OCI-LY7 (cell line): ENCODE measurements at regions not wholly inside any gene's neighbourhood (a gene's known extent, or its start where the extent isn't known, plus 50 kb on each side); places are given as distances from the start of the nearest gene placed in this dataset.

Experiments used
- BruUV-seq: library from RNA; stranded (reverse); fragments of 400-500 nt; replicated peaks from 2 replicates; lab custom pipeline; 2021; lab: Mats Ljungman, UMichigan
- CTCF ChIA-PET: fragments of 300-600 bp; sonication (Branson Sonifier 250); formaldehyde crosslinking; loops from one replicate; lab custom pipeline; 2022; ENCODE audit warnings: antibody characterized with exemption; ENCODE audit not compliant: unreplicated experiment; lab: Charles Lee
- POLR2A ChIA-PET: fragments of 300-600 bp; sonication (Branson Sonifier 250); formaldehyde crosslinking; loops from one replicate; lab custom pipeline; 2022; ENCODE audit warnings: antibody characterized with exemption; lab: Charles Lee
- DNase-seq: peaks from one replicate; pipeline ENCODE4 v3.0.0-alpha.2; 2015; ENCODE audit warnings: low spot score
- H2AFZ ChIP-seq: fragments of 200-600 bp; sonication (generic), shearing (Covaris generic); 2 replicates; pipeline ENCODE4 v1.6.1; 2014; ENCODE audit warnings: mild to moderate bottlenecking, antibody characterized with exemption, low read length, moderate library complexity
- H3K27ac ChIP-seq: fragments of 200-600 bp; sonication (generic); 2 replicates; pipeline ENCODE4 v1.5.1; 2014; ENCODE audit warnings: mixed run types, low read depth, mild to moderate bottlenecking, moderate library complexity, low read length, inconsistent platforms; ENCODE audit not compliant: poor library complexity, severe bottlenecking
- H3K36me3 ChIP-seq: fragments of 200-600 bp; sonication (generic); 2 replicates; pipeline ENCODE4 v1.6.1; 2014; ENCODE audit warnings: mild to moderate bottlenecking, antibody characterized with exemption, low read length, moderate library complexity, mixed read lengths; ENCODE audit not compliant: insufficient read depth
- H3K4me1 ChIP-seq: fragments of 200-600 bp; sonication (generic); 2 replicates; pipeline ENCODE4 v1.5.1; 2014; ENCODE audit warnings: mild to moderate bottlenecking, low read length; ENCODE audit not compliant: insufficient read depth, poor library complexity, severe bottlenecking
- H3K4me2 ChIP-seq: fragments of 200-600 bp; sonication (generic); 2 replicates; pipeline ENCODE4 v1.6.1; 2014; ENCODE audit warnings: mild to moderate bottlenecking, low read length
- H3K4me3 ChIP-seq: fragments of 200-600 bp; sonication (generic); 2 replicates; pipeline ENCODE4 v1.5.1; 2014; ENCODE audit warnings: mild to moderate bottlenecking, low read depth, low read length; ENCODE audit not compliant: poor library complexity, severe bottlenecking
- H3K79me2 ChIP-seq: fragments of 200-600 bp; sonication (generic); 2 replicates; pipeline ENCODE4 v1.6.1; 2016; ENCODE audit warnings: low read depth, mild to moderate bottlenecking, low read length, moderate library complexity, mixed read lengths; ENCODE audit not compliant: insufficient read depth
- H3K9me2 ChIP-seq: fragments of 200-600 bp; sonication (generic); 2 replicates; pipeline ENCODE4 v1.6.1; 2016; ENCODE audit warnings: mild to moderate bottlenecking, low read length, mixed read lengths; ENCODE audit not compliant: insufficient read depth
- H3K9me3 ChIP-seq: fragments of 200-600 bp; sonication (generic); 2 replicates; pipeline ENCODE4 v1.6.1; 2014; ENCODE audit warnings: mild to moderate bottlenecking, mixed run types, low read length, mixed read lengths
- H4K20me1 ChIP-seq: fragments of 200-600 bp; sonication (generic); 2 replicates; pipeline ENCODE4 v1.6.1; 2014; ENCODE audit warnings: mild to moderate bottlenecking, antibody characterized with exemption, low read length, moderate library complexity, mixed read lengths; ENCODE audit not compliant: insufficient read depth
- CTCF ChIP-seq: fragments of 200-600 bp; sonication (generic); conservative IDR thresholded peaks from 2 replicates; pipeline ENCODE4 v1.5.1; 2014; ENCODE audit warnings: mild to moderate bottlenecking, antibody characterized with exemption, low read length, moderate library complexity, mixed read lengths
- EZH2phosphoT487 ChIP-seq: fragments of 200-600 bp; sonication (generic); IDR thresholded peaks from 2 replicates; pipeline ENCODE4 v1.6.1; 2018; ENCODE audit warnings: low read depth, borderline replicate concordance, mild to moderate bottlenecking, mixed run types, antibody characterized with exemption, low read length, moderate library complexity, mixed read lengths
- intact Hi-C: fragments of 100-400 bp; cut with micrococcal nuclease; formaldehyde crosslinking; loops from one replicate; pipeline ENCODE4 v1.10.0; 2022; ENCODE audit not compliant: unreplicated experiment

GRCh38 chr4:91894006-91894405 lies 409.8 kb upstream of the GRID2 start:
- H2AFZ ChIP-seq, result no peak overlapping the region
- H4K20me1 ChIP-seq, result no peaks in the 10 kb centered on the region
- no peaks in the 10 kb centered on the region for H3K79me2 ChIP-seq
- H3K4me2 ChIP-seq, result no peak overlapping the region
- H3K4me3 ChIP-seq, result no peak overlapping the region
- no peak overlapping the region for H3K27ac ChIP-seq
- CTCF ChIA-PET, result no interaction called here
- no TSS peak for BruUV-seq
- POLR2A ChIA-PET, result no interaction called here
- TF ChIP-seq CTCF, result no peak
- TF ChIP-seq EZH2phosphoT487, result no peak
- no peak for DNase-seq
- H3K9me2 ChIP-seq, result no peaks in the 10 kb centered on the region
- H3K4me1 ChIP-seq, result no peaks in the 10 kb centered on the region
- intact Hi-C loops, result no loop called here
- H3K9me3 ChIP-seq, result no peaks in the 10 kb centered on the region
- no peaks in the 10 kb centered on the region for H3K36me3 ChIP-seq

GRCh38 chr4:91904556-91904955 lies 399.2 kb upstream of the GRID2 start:
- no TSS peak for BruUV-seq
- no peak for DNase-seq
- Histone ChIP-seq H3K9me2 (no peaks in the 10 kb centered on the region), H4K20me1 (no peaks in the 10 kb centered on the region), H2AFZ (no peak overlapping the region), H3K4me1 (no peaks in the 10 kb centered on the region), H3K79me2 (no peaks in the 10 kb centered on the region), H3K4me2 (no peak overlapping the region), H3K9me3 (no peaks in the 10 kb centered on the region), H3K27ac (no peak overlapping the region), H3K36me3 (no peaks in the 10 kb centered on the region), H3K4me3 (no peak overlapping the region)
- no peak for TF ChIP-seq EZH2phosphoT487
- no peak for TF ChIP-seq CTCF
- ChIA-PET CTCF (no interaction called here), POLR2A (no interaction called here)
- intact Hi-C loops, result no loop called here

GRCh38 chr4:91909963-91910362 lies 393.8 kb upstream of the GRID2 start:
- Histone ChIP-seq H2AFZ (no peak overlapping the region), H3K9me3 (no peaks in the 10 kb centered on the region), H3K4me1 (no peaks in the 10 kb centered on the region), H3K4me2 (no peak overlapping the region), H3K4me3 (no peak overlapping the region), H3K9me2 (no peaks in the 10 kb centered on the region), H3K36me3 (no peaks in the 10 kb centered on the region), H4K20me1 (no peaks in the 10 kb centered on the region), H3K79me2 (no peaks in the 10 kb centered on the region), H3K27ac (no peak overlapping the region)
- TF ChIP-seq EZH2phosphoT487 (no peak), CTCF (no peak)
- POLR2A ChIA-PET, result no interaction called here
- intact Hi-C loops, result no loop called here
- CTCF ChIA-PET, result no interaction called here
- no peak for DNase-seq
- BruUV-seq, result no TSS peak
